Activated CD4-positive, alpha-beta T cell treated with anti-CD3 and anti-CD28 coated beads for 4 hours (primary cell): ENCODE measurements at regions not wholly inside any gene's neighbourhood (a gene's known extent, or its start where the extent isn't known, plus 50 kb on each side); places are given as distances from the start of the nearest gene placed in this dataset.

Experiments used
- DNase-seq, 2 donors: peaks; one replicate each; pipeline ENCODE4 v3.0.0-alpha.2; 2020

DNA sequence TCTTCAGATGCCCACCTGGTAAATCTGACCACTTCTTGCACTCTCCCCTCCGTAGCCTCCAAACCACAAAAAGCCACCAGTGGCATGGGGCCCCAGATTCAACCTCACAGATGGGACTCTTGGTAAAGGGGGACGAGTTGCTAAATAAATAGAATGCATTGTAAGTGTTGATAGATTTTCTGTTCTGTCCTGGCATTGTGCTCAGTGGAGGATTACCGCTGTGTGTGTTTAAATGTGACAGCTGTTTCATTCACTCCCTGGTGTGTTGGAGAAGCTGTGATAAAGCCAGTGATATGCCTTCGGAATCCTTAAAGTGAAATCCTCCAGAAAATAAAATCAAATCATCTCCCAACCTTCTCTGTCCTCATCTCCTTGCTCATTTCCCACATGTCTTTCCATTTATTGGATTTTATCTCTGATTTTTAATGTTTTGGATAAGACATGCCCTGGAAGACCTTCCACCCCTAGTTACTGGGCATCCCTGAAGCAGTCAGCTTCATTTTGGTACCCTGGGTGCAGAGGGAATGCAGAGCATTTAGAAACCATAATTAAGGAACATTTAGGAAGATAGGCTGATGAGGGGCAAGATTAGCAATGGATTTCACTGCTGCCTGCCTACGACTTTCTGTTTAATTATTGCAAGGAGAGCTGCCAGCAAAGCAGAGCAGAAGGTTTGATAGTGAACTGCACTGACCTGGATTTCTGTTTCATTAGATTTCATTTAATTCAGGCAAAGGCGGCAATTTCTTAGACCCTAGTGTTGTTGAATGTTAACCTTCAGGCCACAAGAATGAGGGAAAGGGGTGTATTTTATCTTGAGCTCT is 460.9 kb upstream of the KIRREL3 start:
- no peak for DNase-seq

DNA sequence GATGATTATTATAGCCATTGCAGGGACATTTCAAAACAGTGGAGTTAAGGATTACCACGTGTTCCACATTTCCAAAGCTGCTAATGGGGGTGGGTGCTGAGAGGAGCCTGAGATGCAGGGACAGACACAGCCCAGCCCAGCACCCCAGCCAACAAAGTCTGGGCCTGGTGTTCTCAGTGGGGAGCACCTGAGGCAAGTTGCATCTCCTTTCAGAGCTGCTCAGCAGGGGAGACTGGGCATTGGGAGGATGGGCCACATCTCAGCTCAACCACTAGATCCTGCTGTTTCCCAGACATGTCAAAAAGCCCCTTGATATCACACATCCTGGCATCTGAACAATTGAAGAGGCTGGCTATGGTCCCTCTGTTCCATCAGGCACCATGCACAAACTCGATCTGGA is 458.0 kb upstream of the KIRREL3 start:
- no peak for DNase-seq

DNA sequence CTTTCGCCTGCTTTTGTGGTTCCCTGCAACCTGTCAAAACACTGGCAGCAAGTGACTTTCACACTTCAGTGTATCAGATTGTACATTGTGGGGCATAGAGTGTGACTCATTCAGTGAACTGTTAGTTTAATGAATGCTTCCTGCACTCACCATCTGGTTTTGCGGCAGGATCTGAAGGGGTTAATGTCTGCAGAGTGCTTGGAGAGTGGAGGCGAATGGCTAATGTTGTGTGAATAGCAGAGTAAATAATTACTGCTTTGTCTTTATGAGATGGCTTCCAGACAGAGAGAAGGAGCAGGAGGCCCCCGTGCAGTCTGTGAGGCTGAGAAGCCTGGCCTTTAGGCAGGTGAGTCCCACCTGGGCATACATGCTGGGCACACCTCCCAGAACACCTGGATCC is 454.3 kb upstream of the KIRREL3 start:
- no peak for DNase-seq

DNA sequence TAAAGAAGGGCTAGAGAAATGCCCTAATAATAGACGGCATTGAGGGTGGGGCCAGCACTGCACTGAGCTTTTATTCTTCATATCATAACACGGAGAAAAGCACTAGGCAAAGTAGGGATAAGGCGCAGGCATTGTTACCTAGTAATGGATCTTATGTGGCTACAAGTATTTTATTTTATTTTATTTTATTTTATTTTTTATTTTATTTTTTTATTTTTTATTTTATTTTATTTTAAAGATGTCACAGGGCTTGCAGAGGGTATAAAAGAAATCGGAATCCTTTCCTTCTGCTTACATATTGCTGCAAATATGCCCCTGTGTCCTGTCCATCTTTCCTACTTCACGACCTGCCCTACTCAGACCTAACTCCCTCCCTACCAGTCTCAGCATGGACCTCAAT is 452.0 kb upstream of the KIRREL3 start:
- no peak for DNase-seq

DNA sequence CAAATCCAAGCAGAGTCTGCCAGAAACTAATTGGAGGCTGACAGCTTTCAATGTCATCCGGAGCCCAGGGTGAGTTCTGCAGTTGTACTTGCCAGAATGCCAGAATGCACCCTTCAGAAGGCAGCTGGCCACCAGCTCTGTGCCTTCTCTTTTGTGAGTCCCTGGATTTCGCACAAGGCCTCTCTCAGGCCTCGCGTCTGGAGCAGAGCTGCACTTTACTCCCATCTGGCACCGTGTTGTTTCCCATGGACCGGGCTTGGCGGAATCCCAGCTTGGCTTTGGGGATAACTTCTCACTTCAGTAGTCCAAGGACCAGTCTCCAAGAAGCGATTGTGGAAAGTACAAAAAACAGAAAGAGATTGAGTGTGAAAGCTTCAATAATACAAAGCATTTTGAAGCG is 451.3 kb upstream of the KIRREL3 start:
- no peak for DNase-seq

DNA sequence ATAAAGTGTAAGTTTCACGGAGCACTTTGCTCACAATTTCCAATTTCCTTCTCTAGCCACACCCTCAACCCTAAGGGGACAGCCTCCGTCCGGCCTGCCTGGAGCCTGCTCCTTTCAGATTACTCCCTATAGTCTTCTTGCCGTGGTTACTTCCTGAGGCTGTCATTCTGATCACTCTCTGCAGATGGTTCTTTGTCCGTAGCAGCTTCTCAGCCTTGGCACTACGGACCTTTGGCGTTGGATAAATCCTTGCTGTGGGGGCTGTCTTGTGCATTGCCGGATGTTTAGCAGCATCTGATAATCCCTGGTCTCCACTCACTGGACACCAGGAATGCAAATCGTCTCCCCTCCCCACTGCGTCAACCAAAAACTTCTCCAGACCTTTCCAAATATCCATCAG is 447.5 kb upstream of the KIRREL3 start:
- DNase-seq, result no peak

DNA sequence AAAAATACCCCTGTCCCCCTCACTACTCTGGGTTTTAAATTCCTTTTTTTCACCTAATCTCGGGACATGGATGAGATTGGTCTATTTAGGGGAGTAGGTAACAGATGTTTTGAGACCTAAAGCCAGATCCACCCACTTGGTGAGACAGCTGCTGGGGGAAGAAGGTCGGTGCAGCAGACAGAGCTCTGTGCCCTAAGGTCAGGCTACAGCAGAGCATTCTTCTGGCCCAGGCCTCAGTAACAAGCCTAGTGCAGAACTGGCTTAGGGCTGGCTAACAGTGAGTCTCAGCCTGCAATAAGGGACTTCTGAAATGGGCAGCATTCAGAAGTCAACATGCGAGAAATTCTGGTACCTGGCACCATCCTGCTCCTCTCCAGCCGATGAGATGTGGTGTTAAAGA is 444.9 kb upstream of the KIRREL3 start:
- no peak for DNase-seq

DNA sequence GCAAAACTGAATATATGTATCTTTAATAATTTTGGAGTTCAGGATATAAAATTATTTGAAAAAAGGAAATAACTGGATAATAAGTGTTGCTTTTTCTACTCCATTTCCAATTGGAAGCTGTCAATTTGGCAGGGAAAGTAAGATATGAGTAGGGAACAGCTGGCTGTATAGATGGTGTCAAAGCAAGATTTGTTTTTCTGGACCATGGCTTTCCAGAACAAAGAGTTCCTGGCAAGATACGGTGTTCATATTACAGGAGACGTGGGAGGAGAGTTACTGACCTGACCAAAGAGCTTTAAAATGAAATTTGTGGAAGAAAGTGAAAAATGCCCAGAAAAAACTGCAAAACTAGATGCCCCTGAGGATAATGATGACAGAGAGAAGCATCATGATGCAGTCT is 442.7 kb upstream of the KIRREL3 start:
- no peak for DNase-seq

DNA sequence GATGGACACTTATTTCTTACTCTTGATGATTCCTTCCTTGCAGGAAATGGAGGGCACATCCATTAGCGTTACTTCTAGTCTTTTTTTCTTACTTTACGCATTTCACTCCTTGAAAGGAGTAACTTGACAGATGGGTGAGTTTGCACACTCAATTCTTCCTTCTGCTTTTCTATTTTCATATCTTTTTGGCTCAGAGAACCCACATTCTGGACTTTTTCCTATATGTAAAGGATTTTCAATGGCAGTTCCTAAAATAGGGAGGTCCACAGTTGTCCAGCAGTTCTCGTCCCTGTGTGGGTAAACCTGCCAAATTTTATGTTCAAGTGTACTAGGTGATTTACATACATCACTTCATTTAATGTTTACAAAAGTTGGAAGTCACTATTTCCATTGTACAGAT is 440.0 kb upstream of the KIRREL3 start:
- DNase-seq, result no peak

DNA sequence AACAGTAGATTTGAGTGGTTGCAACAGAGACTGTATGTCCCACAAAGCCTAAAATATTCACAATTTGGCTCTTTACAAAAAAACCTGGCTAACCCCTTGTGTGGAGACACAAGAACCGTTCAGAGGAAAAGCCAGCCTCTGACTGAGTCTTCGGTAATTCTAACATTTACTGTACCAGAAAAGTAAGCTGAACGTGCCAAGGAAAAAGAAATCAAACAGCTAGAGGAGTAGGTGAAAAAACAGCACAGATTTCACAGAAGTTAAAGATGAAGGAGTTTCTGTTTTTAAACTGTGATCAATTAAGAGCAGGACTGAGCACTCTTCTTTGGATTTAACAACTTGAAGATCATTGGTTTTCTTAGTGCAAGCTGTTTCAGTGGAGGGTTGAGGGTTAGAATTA is 424.7 kb upstream of the KIRREL3 start:
- DNase-seq, result no peak

DNA sequence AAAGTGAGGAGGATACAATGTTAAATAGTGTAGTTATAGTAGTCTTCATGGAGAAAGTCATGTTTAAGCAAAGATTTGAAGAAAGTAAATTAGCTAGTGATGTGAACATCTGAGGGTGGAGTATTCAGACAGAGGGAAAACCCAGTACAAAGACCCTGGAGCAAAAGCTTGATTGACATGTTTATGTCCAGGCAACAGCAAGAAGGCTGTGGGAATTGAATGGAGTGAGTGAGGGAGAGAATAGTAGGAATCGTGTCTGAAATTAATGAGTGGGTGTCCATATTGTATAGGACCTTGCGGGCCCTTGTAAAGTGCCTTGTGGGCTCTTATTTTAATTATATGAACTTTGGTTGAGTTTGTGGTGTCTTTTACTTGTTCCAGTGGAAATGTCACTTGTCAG is 424.1 kb upstream of the KIRREL3 start:
- DNase-seq, result no peak

DNA sequence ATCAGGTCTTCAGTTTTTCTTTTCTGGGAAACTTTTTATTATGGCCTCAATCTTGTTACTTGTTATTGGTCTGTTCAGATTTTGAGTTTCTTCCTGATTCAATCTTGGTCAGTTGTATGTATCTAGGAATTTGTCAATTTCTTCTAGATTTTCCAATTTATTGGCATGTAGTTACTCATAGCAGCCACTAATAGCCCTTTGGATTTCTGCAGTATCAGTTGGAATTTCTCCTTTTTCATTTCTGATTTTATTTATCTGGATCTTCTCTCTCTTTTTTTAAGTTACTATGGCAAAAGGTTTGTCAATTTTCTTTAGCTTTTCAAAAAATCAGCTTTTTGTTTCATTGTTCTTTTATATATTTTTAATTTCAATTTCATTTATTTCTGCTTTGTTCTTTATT is 419.6 kb upstream of the KIRREL3 start:
- DNase-seq, result no peak

DNA sequence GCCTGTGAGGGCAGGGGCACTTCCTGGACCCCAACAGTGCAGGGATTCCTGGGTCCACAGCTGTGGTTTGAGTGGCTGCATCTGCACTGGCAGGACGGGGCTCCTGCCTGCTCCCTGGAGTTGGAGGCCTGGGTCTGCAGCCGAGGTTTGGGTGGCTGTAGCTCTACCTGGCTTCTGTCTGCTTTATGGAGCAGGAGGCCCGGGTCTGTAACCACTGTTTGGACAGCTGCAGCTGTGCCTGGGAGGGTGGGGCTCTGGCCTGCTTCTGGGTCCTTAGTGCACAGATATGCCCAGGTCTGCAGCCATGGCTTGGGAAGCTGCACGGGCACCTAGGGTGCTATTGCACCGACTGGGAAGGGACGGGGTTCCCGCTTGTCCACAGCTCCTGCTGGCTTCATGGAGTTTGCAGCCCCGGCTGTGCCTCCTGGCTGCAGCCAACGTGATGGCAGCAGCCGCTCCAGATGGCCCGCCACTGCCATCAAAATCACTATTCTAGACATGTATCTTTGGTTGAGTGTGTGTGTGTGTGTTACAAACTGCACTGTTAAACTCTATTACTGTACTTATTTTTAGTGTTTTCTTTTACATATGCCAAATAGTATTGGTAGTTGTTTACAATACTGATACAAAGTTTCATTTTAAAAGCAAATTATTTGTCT is 412.3 kb upstream of the KIRREL3 start:
- DNase-seq, result no peak

DNA sequence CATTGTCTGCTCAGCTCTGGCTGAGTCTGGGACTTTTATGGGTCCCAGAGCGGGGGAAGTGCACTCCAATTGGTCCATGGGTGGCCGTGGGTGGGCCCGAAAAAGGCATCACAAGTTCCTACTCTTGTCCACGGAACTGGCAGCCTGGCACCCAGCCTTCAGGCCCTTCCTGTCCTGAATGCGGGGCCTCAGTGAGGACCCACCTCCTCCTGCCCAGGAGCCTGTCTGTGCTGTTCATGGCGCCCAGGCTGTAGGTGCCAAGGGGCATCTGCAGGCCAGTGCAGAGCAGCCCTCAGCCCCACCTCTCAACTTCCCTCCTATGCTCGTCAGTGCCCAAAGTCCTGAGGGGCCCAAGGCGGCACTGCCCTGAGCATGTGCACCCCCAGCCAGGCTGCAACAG is 411.7 kb upstream of the KIRREL3 start:
- no peak for DNase-seq

DNA sequence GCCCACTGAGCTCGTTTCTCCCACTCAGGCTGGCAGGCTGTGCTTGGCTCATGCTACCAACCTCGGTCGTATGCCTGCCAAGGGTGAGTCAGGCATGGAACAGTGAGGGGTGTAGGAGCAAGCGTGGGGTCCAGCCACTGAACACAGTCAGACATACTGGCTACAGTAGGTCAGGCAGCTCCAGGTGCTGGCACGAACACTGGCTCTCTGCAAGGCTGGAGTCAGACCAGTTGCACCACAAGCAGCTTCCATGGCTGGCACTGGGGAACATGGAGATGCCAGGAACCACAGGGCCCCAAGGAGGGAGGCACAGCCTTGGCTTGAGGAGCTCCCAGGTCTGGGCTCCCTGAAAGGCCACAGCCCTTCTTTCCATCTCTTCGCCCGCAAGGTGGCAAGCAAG is 410.7 kb upstream of the KIRREL3 start:
- no peak for DNase-seq

DNA sequence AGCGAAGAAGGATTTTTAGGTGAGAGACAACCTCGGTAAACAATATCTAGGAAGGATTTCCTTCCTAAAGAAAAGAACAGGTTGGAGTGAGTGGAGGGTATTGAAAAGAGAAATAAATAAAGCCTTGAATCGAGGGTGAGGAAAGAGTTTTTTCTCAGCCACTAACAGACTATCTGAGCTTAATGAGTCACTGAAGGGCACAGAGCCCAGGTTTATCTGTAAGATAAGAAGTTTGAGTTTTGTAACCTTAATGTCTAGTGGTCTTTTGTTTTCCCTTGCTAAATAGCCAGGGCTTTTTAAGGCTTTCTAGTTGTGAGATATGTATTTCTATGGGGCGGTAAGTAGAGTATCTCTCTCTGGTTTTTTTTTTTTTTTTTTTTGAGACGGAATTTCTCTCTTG is 394.5 kb upstream of the KIRREL3 start:
- no peak for DNase-seq

DNA sequence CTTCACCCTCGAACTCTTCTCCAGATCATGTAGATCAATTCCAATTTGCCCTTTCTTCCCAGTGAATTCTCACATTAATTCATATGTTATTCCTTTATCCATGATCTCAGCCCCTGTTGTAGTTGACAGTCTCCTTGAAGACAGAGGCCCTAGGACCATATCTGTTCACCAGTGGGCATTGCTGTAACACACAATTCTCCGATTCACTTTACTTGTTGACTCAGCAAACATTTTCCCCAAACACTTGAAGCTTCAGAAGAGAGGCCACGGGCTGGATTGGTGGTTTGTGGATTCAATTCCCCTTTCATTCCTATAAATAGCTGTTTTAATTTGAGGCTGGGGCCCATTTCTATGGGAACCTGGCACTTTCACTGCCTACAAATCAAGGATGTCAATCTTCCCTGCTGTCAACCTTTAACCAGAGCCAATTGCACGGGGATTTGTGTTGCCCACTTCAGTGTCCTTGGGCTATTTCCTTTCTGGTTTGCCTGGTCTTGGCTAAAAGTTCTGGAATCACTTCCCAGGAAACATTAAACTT is 393.0 kb upstream of the KIRREL3 start:
- DNase-seq, result no peak

DNA sequence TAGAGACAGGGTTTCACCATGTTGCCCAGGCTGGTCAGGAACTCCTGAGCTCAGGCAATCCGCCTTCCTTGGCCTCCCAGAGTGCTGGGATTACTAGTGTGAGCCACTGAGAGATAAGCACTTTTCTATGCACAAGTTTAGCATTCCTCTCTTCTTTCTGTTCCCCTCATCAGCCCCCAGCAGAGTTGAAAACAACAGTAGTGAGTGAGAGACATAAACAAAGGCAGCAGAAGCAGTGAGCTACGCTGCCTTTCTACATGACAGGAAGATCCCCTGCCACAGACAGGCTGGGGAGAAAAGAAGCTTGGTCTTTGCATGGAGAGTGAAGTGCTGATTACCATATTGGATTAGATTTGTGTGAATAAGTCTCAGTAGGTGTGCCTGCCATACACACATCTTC is 392.0 kb upstream of the KIRREL3 start:
- no peak for DNase-seq

DNA sequence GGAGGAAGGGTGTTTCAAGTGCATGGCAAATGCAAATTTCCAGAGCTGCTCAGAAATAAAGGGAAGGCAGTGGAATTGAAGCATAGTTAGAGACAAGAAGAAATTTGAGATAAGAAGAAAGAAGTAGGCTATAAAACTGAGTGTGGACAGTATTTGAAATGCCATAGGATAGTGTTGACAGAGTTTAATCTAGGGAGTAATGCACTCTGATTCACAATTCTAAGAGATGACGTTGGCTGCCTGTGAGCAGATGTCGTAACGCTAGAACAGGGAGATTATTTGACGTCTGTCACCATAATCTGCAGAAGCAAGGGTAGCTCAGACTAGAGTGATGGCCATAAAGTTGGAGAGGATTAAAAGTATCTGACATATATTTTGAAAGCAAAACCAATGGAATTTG is 389.9 kb upstream of the KIRREL3 start:
- no peak for DNase-seq

DNA sequence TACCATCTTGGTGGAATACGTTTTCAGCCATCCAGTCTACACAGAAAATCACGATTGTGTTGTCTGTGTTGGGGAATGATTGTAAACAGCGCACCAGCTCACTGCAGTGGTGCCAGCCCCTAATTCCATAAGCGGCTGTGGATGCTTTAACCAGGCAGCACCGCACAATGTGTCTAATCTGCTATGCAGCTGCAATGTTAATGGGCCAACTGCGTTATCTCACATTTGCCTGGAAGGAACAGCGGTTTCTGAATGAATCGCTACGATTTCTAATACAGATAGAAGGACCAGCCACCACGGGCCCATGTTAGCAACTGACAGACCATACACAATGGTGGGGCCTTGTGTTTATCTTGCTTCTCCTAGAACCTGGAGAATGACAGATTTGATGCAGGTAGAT is 384.5 kb upstream of the KIRREL3 start:
- no peak for DNase-seq

DNA sequence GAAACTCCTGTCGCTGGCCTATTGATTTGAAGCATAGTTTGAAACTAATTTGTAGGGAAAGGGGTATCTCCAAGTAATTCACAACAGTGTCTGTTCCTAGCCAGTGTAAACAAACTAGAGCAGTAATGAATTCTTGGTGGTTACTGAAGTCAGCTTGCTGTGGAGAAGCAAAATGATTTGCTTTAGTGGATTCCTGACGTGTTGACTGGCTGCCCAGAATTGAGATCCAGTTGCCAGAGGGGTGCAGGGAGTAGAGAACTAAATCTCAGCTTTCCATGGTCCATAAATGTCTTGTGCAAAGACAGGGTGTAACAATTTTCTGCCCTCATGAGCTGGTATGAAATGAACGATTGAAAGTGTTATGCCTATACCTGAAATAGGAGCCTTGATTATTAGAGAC is 382.5 kb upstream of the KIRREL3 start:
- DNase-seq, result no peak

DNA sequence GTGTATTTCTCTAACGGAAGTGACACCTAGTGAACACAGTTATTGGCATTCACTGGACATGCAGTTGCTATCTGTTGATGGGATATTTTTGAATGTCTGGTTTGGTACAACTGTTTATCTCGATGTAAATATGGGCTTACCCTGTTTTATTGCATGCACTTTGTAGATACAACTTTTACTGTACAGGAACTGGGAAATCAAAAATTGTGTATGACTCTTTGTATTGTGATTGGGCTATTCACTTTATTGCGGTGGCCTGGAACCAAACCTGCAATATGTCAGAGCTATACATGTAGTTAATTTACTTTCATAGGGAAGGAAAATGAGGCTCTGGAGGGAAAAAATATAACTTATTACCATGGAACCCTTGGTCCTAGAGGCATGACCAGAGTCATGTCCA is 380.7 kb upstream of the KIRREL3 start:
- no peak for DNase-seq

DNA sequence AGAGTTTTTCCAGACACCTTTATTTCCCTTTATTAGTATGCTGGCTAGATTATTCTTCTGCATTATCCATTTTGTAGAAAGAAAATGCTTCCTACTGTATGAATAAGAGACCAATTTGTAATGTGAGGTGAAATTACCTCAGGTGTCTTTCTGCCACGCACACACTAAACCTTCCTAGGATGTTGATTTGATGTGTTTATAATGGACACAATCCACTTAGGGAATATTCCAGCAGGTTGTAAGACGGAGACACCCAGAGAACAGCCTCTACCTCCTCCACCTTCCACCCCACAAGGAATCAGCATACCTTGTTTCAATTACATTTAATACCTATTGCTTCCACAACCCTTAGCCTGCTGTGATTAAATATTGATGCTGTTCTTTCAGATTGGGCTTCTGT is 379.1 kb upstream of the KIRREL3 start:
- no peak for DNase-seq

DNA sequence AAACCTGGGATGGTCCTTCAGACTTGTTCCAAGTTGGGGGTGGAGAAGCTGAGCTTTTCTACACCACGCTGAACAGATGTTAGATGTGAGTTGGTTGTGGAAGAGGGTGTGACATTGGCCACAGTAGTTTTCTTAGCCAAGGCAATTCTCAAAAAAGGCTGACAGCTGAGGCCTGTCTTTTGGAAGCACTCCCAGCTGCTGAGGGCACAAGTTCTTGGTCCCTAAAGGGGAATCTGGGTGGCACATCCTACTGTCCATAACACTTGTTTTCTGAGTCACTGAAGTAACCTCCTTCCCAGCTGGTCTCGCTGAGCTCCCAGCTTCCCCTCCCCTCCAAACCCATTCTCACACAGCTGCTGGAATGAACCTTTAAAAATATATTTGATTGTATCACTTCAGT is 375.7 kb upstream of the KIRREL3 start:
- no peak for DNase-seq

DNA sequence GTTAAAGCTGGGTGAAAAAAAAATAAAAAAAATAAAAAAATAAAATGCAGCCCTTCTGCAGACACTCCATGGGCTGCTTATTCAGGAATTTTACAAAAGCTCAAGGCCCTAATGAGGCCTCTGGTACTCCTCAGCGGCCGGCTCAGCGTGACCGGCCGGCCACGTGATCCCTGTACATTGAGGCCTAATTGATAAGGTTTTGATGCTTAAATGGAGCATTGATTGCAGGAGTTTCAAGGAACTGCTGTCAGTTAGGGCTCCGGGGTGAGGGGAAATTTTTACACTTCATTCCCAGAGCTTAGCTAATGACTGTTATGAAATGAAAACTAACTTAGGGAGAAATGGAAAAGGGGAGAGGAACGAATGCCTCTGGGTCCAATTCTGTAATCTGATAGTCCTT is 368.8 kb upstream of the KIRREL3 start:
- no peak for DNase-seq
